HuH-7.5 (cell line): ENCODE measurements at regions not wholly inside any gene's neighbourhood (a gene's known extent, or its start where the extent isn't known, plus 50 kb on each side); places are given as distances from the start of the nearest gene placed in this dataset.

Source experiments
- DNase-seq: peaks from one replicate; pipeline ENCODE4 v3.0.0; 2011; ENCODE audit warnings: low spot score

GRCh38 chr2:6068429-6068828 is 376.2 kb downstream of the SOX11 start:
- DNase-seq: no peak

GRCh38 chr2:6069381-6069780 is 377.2 kb downstream of the SOX11 start:
- DNase-seq: no peak

GRCh38 chr2:6071519-6071918 is 379.3 kb downstream of the SOX11 start:
- DNase-seq: no peak

- no peak for DNase-seq
These were observed 380.1 kb downstream of the SOX11 start for GRCh38 chr2:6072276-6072675.

DNA sequence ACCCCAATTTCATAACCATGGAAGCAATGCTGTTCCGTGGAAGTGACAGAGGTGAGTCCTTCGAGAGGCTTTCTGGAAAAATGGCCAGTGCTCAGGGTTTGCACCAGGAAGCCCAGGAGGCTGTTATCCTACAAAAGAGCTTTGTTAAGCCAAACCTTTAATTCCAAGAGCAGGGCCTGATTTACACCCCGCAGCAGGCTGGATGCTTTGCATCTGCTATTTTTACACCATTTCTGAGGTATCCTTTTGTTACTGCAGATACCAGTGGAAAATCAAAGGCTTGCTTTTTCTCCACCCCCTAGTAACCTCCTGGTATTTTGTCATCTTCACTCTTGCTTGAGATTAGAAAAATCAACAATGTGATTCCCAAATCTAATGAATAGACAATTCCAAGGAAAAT is 380.6 kb downstream of the SOX11 start:
- no peak for DNase-seq

GRCh38 chr2:6073191-6074088 is 381.3 kb downstream of the SOX11 start:
- no peak for DNase-seq

GRCh38 chr2:6074089-6074643 is 382.0 kb downstream of the SOX11 start:
- DNase-seq: no peak

GRCh38 chr2:6077585-6077984 is 385.4 kb downstream of the SOX11 start:
- no peak for DNase-seq

GRCh38 chr2:6078414-6078813 is 386.2 kb downstream of the SOX11 start:
- no peak for DNase-seq

DNA sequence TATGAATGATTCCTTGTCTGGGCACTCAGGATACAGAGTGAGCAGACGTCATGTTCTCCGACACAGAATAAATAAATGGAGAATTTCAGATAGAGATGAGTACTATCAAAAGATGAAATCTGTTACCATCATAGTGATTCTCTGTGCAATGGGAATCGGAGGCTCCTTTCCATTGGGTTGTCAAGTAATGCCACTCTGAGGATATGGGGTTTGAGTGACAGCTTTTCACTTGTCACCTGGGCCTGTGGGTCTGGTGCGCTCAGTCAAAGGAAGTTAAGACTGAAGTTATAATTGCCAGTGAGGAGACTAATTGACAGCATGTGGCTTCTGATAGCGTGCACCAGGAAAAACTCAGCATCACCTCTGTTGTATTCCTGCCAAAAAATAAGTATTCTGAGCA is 387.2 kb downstream of the SOX11 start:
- no peak for DNase-seq

GRCh38 chr2:6080932-6081753 is 389.0 kb downstream of the SOX11 start:
- DNase-seq: no peak

DNA sequence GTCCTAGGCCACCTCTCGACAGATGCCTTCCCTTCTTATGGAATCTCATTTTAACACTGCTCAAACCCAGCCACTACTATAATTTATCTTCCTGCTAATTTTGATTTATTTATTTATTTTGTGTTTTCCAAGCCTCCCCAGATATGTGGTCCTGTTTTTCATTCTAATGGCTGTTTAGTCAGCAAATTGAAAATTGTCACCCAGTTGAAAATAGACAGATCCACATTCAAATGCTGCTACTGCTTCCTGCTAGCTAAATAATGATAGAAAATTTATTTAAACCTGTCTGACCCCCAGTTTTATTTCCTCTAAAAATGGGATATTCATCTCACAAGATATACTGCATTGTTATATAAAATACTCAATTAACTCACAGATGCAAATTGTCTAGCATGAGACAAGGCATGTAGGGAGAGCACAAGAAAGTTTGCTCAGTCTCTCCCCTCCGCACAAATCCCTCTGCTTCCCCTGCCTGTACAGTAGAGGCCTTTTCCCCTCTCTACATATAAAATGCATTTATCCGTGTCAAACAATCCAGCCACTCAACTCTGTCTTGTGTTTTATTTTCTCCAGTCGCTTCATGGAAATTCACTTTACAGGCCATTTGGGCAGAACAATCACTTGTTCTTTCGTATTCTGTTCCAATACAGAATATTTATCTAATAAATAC is 389.9 kb downstream of the SOX11 start:
- no peak for DNase-seq

DNA sequence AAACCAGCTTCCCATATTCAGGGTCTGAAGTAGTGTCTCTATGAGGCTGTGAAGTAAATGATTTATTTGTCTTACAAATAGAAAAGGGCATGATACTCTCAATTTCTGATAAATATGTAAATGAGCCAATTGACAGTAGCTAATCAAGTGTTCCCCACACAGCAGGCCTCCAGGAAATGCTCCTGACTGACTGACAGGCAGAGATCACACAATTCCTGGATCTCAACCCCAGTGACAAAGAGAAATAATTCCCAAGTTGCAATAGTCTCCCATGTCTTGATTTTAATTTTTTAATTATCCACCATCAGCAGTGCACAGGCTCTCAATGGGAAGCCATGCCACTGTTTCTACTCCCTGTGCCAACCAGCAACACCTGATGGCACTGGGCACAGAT is 390.4 kb downstream of the SOX11 start:
- DNase-seq: no peak

DNA sequence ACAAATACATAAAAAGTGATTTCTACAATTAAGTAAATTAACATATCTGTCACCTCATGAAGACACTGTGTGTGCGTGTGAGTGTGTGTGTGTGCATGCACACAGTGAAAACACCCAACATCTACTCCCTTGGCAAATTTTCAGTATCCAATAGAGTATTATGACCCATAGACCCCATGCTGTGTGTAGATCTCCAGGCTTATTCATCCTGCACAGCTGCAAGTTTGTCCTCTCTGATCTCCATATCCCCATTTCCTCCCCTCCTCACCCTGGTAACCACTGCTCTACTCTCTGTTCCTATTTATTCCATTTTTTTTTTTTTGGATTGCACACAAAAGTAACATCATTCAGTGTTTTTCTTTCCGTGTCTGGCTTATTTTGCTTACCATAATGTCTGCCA is 391.0 kb downstream of the SOX11 start:
- DNase-seq: no peak

GRCh38 chr2:6089474-6089873 is 397.3 kb downstream of the SOX11 start:
- no peak for DNase-seq

- no peak for DNase-seq
These were observed 411.2 kb downstream of the SOX11 start for GRCh38 chr2:6103372-6103771.

- no peak for DNase-seq
These were observed 411.8 kb downstream of the SOX11 start for GRCh38 chr2:6103949-6104348.

- no peak for DNase-seq
These were observed 415.1 kb downstream of the SOX11 start for GRCh38 chr2:6107290-6107689.

DNA sequence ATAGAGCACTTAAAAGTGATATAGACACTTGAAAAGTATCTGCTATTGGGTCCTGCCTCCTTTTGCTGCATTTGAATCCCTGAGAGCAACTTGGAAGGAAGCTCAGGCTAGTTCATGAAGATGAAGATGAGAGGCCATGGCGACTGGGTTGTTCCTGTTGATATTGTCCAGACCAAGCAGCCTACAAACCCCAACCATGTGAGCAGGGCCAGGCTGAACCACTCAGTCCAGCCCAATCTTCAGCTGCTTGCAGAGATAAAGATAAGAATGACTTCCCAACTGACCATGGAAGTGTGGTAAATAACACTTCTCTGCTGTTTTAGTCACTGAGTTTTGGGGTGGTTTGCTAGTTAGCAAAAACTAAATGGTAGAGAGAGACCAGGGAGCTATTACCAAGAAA is 417.6 kb downstream of the SOX11 start:
- no peak for DNase-seq

- no peak for DNase-seq
These were observed 419.6 kb downstream of the SOX11 start for GRCh38 chr2:6111781-6112261.

GRCh38 chr2:6113786-6114185 is 421.6 kb downstream of the SOX11 start:
- no peak for DNase-seq

GRCh38 chr2:6127718-6128117 is 435.5 kb downstream of the SOX11 start:
- DNase-seq: no peak
